ENCODE measurements at regions not wholly inside any gene's neighbourhood (a gene's known extent, or its start where the extent isn't known, plus 50 kb on each side); places are given as distances from the start of the nearest gene placed in this dataset.
A peak's percentile ranks its signal among the peaks of the same experiment; 100 is the strongest.

DNA sequence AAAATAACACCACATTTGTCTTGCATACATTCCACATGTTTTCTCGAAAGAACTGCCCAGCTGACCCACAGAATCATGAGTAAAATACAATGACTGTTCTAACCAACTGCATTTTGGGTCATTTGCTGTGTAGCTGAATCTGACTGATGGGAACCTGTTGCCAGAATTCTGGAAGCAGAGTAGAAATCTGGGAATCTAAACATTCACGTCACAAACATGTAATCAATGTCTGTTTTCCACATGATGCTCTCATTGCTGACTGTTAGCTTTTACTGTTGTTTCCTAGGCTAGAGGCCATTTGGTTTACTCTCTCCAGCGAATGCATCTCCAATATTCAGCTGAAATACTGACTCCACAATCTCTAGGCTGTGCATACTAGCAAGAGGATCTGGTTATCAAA lies 710.1 kb downstream of the KCNJ2 start:
- H3K79me2 ChIP-seq (ENCODE audit: control insufficient read depth in 1 of 2, insufficient read depth in 2 of 2, low read length in 2 of 2), result no peaks in the 10 kb centered on the region
- 0 out of 2 replicates have a peak overlapping the region, but pooled peaks have one; percentile 38 for H2AFZ ChIP-seq (ENCODE audit: low read length)
- H3K9me3 ChIP-seq (ENCODE audit: insufficient read depth in 2 of 2, low read depth in 1 of 2, low read length in 1 of 2), result 0 out of 4 replicates have a peak, but pooled peaks cover 0 to 2% of the 10 kb centered on the region in 2 experiments
- H4K5ac ChIP-seq (ENCODE audit: insufficient read length, low read depth, low read length), result no peak overlapping the region
- H4K8ac ChIP-seq (ENCODE audit: extremely low read depth, insufficient read depth, low read length), result no peak overlapping the region
- H2AK5ac ChIP-seq (ENCODE audit: low read depth, low read length), result no peak overlapping the region
- H3K27me3 ChIP-seq (replicated peaks in 1 of 4; ENCODE audit: control insufficient read depth in 3 of 4, extremely low read depth in 1 of 4, insufficient read depth in 3 of 4, low read length in 3 of 4), result no peaks in the 10 kb centered on the region
- no peak overlapping the region for H2BK20ac ChIP-seq (ENCODE audit: low read length)
- H3K36me3 ChIP-seq (ENCODE audit: control insufficient read depth in 2 of 4, insufficient read depth in 4 of 4, low read length in 3 of 4), result no peaks in the 10 kb centered on the region
- H3K23me2 ChIP-seq (ENCODE audit: low read depth, low read length), result no peaks in the 10 kb centered on the region
- H2BK15ac ChIP-seq (ENCODE audit: low read length), result no peak overlapping the region
- ChIA-PET POLR2A (ENCODE audit: partially characterized antibody) (no interaction called here), CTCF (ENCODE audit: partially characterized antibody) (interaction anchor here (0.6 to 1.4 kb wide), 3 partner anchors 37 to 113 kb away, joined by 3 to 4 read pairs (median 3); no protein-coding TSS in a partner anchor)
- no peak overlapping the region for H3K4me2 ChIP-seq (ENCODE audit: insufficient read depth in 1 of 2, low read depth in 2 of 2, low read length in 2 of 2)
- H2BK12ac ChIP-seq (ENCODE audit: low read depth, low read length), result no peak overlapping the region
- FAIRE-seq (no peak), DNase-seq (ENCODE audit: low read depth in 1 of 2, low spot score in 2 of 2) (no peak)
- H4K91ac ChIP-seq (replicated peaks; ENCODE audit: insufficient read length, low read length), result no peak overlapping the region
- no peak overlapping the region for H2BK120ac ChIP-seq (replicated peaks; ENCODE audit: low read depth, low read length)
- no peak overlapping the region for H3K4me3 ChIP-seq (ENCODE audit: extremely low read depth in 1 of 4, insufficient read depth in 2 of 4, low read depth in 3 of 4, low read length in 4 of 4)
- no peak overlapping the region for H3K23ac ChIP-seq (ENCODE audit: insufficient read length)
- H3K56ac ChIP-seq (replicated peaks; ENCODE audit: insufficient read length, low read depth, low read length), result no peak overlapping the region
- no peak overlapping the region for H2BK5ac ChIP-seq (ENCODE audit: low read depth, low read length)
- no peak overlapping the region for H3K4ac ChIP-seq (replicated peaks; ENCODE audit: insufficient read length, low read depth, low read length)
- H3K9ac ChIP-seq (replicated peaks in 1 of 4; ENCODE audit: extremely low read depth in 1 of 4, low read depth in 3 of 4, low read length in 3 of 4), result no peak overlapping the region
- no peaks in the 10 kb centered on the region; a peak in 3 of 7 replicates for H3K4me1 ChIP-seq (replicated peaks in 1 of 4; ENCODE audit: control insufficient read depth in 3 of 4, insufficient read depth in 4 of 4, low read length in 3 of 4)
- no peak overlapping the region for H3K27ac ChIP-seq (ENCODE audit: low read depth, low read length)
- no peak overlapping the region for H3K18ac ChIP-seq (ENCODE audit: extremely low read depth, low read length)
- 91% methylated on average over 3 of the region's 3 CpGs; no CpG with 5 or more reads in 1 of the 2 experiments for WGBS, 2 experiments (ENCODE audit: extremely low coverage in 1 of 2, insufficient coverage in 1 of 2, insufficient read length in 1 of 2, insufficient replicate concordance in 2 of 2, low coverage in 1 of 2, low lambda C conversion rate in 2 of 2, missing lambda C conversion rate in 1 of 2)
- no peak overlapping the region for H3K14ac ChIP-seq (ENCODE audit: insufficient read length)
- no peaks in the 10 kb centered on the region for H3K79me1 ChIP-seq (ENCODE audit: low read depth, low read length)
- H4K20me1 ChIP-seq (replicated peaks in 1 of 2; ENCODE audit: control insufficient read depth in 1 of 2, insufficient read depth in 2 of 2, low read length in 2 of 2), result no peaks in the 10 kb centered on the region
- TF ChIP-seq SP4 (IDR thresholded peaks at IDR 0.05; ENCODE audit: low read length) (no peak), CTCF (IDR thresholded peaks at IDR 0.05; ENCODE audit: control extremely low read depth in 1 of 3, insufficient read depth in 1 of 3, low read depth in 1 of 3, low read length in 3 of 3) (no peak), CBX8 (IDR thresholded peaks at IDR 0.05; ENCODE audit: borderline replicate concordance, low read depth, low read length) (no peak), BACH1 (IDR thresholded peaks at IDR 0.05; ENCODE audit: low read length) (no peak), RXRA (IDR thresholded peaks at IDR 0.05; ENCODE audit: insufficient read depth, low read depth, low read length) (no peak), MAX (IDR thresholded peaks at IDR 0.05) (no peak), NRF1 (IDR thresholded peaks at IDR 0.05; ENCODE audit: low read depth, low read length) (no peak), SAP30 (IDR thresholded peaks at IDR 0.05; ENCODE audit: insufficient read depth, insufficient replicate concordance, low read length) (no peak), RFX5 (IDR thresholded peaks at IDR 0.05; ENCODE audit: borderline replicate concordance, low read depth, low read length) (no peak)
- TF ChIP-seq, protein P1, sequence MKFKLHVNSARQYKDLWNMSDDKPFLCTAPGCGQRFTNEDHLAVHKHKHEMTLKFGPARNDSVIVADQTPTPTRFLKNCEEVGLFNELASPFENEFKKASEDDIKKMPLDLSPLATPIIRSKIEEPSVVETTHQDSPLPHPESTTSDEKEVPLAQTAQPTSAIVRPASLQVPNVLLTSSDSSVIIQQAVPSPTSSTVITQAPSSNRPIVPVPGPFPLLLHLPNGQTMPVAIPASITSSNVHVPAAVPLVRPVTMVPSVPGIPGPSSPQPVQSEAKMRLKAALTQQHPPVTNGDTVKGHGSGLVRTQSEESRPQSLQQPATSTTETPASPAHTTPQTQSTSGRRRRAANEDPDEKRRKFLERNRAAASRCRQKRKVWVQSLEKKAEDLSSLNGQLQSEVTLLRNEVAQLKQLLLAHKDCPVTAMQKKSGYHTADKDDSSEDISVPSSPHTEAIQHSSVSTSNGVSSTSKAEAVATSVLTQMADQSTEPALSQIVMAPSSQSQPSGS (IDR thresholded peaks at IDR 0.05; ENCODE audit: low read length), result no peak
